ENCODE measurements at regions not wholly inside any gene's neighbourhood (a gene's known extent, or its start where the extent isn't known, plus 50 kb on each side); places are given as distances from the start of the nearest gene placed in this dataset.
"Not testable (repeated sequence)": the region's sequence is repeated elsewhere in the genome, so short reads cannot be mapped to it uniquely, and the experiment has no call there.

GRCh38 chr6:155939253-155939652 lies 483.6 kb upstream of the NOX3 start:
- no peak for DNase-seq (ENCODE audit: low read depth in 2 of 2)

DNA sequence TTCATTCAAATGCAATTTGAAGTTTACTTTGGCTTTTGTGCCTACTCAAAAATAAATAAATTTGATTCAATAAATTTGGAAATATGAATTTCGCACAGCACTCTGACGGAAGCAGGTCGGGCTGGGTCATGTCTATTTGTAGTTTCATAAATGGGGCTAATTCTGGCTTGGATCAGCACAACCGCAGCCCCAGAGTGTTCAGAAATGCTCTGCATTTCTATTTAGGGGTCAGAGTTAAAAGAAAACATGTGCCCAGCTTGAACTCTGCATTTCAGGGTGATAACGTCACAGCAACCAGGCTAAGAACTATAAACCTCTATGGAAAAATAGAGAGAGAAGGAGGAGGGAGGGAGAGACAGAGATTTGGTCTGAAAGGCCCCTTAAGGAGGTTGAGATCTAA lies 480.9 kb upstream of the NOX3 start:
- DNase-seq (ENCODE audit: low read depth in 2 of 2), result no peak

DNA sequence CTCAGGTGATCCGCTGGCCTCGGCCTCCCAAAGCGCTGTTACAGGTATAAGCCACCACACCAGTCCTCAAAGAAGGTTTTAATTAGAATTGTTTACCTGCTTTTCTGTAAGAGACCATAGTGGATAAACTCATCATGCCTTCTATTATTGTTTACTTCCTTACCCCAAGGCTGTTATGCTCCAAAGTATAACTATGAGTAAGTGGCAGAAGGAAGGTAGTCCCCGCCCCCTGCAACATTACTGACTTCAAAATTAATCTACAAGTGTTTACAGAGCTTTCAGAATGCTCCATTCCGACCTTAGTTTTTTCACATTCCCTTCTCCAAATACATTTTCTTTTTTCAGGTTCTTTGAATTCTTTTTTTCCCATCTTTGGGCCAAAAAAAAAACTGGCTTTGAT lies 480.5 kb upstream of the NOX3 start:
- DNase-seq (ENCODE audit: low read depth in 2 of 2), result no peak

GRCh38 chr6:155916846-155917624 lies 461.4 kb upstream of the NOX3 start:
- DNase-seq (ENCODE audit: low read depth in 2 of 2), result no peak

DNA sequence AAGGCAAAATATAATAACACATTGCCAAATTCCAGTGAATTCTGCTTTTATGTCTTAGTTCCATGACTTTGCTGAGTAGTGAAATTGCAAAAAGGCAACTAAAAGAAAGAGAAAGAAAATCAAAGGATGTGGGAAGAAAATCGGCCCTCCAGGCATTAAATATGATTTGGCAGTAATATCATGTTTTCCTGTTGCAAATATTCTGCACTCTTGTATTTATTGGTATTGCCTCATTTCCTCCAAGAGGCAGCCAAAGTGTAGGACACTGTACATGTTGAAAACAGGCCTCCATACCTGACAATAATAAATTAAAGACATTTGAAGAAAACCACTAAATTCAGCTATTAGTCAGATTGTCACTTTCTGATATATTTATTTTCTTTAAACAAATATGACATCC lies 460.0 kb upstream of the NOX3 start:
- DNase-seq (ENCODE audit: low read depth in 2 of 2), result no peak

DNA sequence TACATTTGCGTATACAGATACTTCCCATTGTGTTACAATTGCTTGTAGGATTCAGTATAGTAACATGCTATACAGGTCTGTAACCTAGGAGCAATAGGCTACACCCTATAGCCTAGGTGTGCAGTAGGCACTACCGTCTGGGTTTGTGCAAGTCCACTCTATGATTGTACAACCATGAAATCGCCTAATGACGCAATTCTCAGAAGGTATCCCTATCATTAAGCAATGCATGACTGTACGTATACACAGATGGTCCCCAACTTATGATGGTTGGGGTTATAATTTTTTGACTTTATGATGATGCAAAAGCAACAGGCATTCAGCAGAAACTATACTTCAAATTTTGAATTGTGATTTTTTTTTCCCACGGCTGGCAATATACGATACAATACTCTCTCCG lies 458.2 kb upstream of the NOX3 start:
- no peak for DNase-seq (ENCODE audit: low read depth in 2 of 2)

DNA sequence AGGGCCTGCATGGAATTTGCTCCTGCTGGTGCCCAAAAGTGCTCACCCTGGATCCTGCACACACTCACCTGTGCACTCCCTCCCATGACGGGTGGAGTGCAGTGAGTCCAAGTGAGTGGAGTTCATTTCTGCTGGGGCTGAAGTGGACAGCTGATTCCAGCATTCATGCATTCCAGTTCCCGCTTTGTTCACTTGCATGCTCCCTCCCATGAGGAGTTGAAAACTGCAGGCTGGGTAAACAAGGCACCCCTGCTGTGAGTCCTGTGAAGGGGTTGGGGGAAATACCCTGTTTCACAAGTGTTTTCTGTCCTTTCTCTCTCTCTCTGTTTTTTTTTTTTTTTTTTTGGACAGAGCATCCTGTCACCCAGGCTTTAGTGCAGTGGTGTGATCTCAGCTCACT lies 454.1 kb upstream of the NOX3 start:
- no peak for DNase-seq (ENCODE audit: low read depth in 2 of 2)

- no peak for DNase-seq (ENCODE audit: low read depth in 2 of 2)
Measured at GRCh38 chr6:155895641-155896040, 440.0 kb upstream of the NOX3 start.

DNA sequence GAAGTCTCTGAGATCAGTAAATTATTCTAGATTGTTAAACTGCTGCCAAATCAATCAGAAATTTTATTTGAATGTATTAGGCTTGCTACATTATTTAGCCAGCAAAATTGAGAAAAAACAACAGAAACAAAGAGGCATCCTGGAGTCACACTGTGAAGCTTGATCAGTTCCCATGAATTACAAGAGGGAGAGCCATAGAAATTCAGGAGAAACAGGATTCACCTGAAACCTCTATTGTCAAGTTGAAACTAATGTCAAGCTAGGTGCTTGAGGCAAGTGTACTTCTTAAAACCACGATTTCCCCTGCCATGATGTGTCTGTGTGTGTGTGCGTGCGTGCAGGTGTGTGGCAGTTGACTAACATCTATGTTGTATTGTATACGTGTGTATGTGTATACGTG lies 439.1 kb upstream of the NOX3 start:
- no peak for DNase-seq (ENCODE audit: low read depth in 2 of 2)

- no peak for DNase-seq (ENCODE audit: low read depth in 2 of 2)
Measured at GRCh38 chr6:155894262-155894661, 438.6 kb upstream of the NOX3 start.

DNA sequence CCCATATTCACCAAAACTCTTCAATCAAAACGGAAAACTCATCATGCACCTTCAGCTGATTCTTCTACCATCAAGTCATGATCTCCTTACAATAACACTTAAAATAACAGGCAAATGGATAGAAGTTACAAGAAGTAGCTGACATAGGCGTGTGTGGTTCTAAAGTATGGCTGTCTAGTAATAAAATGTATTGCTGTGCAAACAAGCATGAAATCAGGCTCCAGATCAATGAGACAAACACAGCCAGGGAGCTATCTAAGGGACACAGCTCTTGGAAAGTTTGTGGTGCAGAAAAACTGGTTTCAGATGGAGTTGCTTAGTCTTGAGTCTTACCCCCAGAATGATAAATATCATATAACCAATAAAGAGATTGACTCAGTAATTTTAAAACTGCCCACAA lies 434.8 kb upstream of the NOX3 start:
- no peak for DNase-seq (ENCODE audit: low read depth in 2 of 2)

DNA sequence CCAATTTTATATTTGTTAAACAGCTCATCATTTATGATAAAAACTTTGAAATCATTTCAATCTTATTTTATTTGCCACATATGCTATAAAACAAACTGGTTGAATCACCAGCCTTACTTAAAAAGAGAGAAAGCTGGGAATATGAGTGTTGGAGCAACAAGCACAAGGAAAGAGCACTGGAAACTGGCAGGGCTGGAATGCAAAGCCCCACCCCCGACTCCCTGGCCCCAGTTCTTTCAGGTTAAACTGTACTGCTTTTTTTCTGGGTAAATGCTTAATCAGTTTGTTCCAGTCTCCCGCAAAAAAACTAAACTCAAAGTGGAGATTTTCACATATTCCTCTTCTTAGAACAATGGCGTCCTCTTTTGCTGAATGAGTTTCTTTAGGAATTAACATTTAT lies 433.8 kb upstream of the NOX3 start:
- DNase-seq (ENCODE audit: low read depth in 2 of 2), result no peak

DNA sequence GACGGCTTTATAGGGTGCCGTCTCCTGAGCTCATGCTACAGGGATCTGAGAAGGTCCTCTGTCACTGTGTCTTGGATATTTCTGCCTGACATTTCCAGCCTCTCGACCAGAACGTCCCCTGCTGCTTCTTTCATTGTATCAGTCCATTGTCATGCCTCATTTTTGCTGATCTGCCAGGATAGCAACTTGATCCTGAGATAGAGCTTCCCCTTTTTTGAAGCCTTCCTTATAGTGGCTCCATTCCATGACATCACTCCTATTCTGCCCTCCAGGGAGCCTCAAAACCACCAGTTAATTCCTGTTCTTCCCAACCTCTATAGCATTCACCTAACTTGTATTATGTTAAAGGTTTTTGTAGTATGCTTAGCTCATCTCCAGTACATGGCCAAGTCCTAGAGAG lies 431.8 kb upstream of the NOX3 start:
- no peak for DNase-seq (ENCODE audit: low read depth in 2 of 2)

GRCh38 chr6:155883741-155884140 lies 428.1 kb upstream of the NOX3 start:
- DNase-seq (ENCODE audit: low read depth in 2 of 2), result no peak

- DNase-seq (ENCODE audit: low read depth in 2 of 2), result no peak
Measured at GRCh38 chr6:155883334-155883731, 427.7 kb upstream of the NOX3 start.

DNA sequence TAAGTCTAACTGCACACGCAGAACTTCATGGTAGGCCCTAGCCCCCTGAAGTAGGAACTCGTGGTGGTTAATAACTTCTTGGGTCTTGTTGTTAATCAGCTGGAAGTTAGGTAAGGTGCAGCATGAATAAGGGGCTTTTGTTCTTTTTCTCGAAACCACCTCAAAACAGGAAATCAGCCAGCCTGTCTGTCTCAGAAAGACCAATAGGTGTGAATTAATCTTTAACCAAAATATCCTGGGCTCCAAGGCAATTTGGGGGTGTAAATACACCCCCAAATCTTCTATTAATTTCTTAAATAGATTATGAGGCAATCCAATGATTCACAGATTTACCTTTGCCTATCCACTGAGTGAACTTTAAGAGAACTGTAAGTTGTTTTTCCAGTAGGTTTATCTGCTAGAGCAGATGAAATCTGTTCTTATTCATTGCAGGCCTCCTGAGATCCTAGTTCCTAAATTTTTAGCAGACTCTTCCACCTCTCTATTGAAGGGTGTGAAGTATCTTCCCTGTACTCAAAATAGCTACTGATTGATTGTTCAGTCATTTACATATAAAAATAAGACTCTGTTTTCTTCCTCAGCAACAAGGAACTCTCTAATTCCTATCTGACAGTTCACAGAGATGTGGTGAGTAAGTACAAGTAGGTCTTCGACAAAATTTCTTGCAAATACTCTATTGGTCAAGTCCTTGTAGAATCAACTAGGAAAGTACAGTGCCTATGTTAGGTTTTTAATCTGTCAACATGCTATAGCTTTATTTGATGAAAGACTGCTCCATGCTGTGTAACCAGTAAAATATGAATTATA lies 427.1 kb upstream of the NOX3 start:
- no peak for DNase-seq (ENCODE audit: low read depth in 2 of 2)

GRCh38 chr6:155881826-155882526 lies 426.3 kb upstream of the NOX3 start:
- no peak for DNase-seq (ENCODE audit: low read depth in 2 of 2)

GRCh38 chr6:155880900-155881299 lies 425.3 kb upstream of the NOX3 start:
- no peak for DNase-seq (ENCODE audit: low read depth in 2 of 2)

DNA sequence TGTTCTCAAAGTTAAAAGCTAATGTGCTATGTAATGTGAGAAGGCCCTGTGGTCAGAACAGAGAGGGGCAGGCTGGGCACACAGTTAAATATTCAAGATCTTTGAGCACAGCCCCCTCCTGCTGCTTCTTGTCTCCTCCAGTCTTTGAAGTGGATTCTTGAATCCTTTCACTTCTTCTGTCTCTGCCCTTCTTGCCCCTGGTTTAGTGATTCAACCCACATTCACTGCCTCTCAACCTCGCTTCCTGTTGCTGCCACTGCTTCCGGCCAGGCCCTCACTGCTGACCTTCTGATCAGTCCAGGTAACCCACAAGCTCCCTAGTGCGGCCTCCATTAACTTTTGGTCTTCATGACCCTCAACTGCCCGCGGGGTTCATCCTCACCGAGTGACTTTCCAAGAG lies 417.3 kb upstream of the NOX3 start:
- DNase-seq (ENCODE audit: low read depth in 2 of 2), result no peak

DNA sequence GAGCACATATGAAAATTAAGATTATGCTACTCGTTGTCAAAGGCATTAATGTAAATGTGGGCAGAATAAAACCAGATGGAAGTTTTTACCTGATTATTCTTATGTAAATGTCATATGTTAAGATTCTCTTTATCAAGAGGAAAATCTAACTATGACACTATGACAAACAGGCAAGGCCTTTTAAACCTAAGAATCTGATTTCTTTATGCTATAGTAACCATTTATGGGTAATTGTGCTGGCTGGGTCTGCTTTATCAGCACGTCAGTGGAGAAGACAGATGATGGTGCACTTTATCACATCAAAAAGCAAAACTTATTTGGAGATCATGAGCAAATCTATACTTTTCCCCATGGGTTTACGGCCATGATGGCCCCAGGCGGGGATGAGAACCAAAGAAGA lies 412.0 kb upstream of the NOX3 start:
- no peak for DNase-seq (ENCODE audit: low read depth in 2 of 2)

- not testable (repeated sequence) for DNase-seq (ENCODE audit: low read depth in 2 of 2)
Measured at GRCh38 chr6:155866676-155867390, 411.2 kb upstream of the NOX3 start.

- DNase-seq (ENCODE audit: low read depth in 2 of 2), result no peak
Measured at GRCh38 chr6:155861821-155862220, 406.2 kb upstream of the NOX3 start.
